Gastroesophageal sphincter (tissue), 4 donors: ENCODE measurements at regions not wholly inside any gene's neighbourhood (a gene's known extent, or its start where the extent isn't known, plus 50 kb on each side); places are given as distances from the start of the nearest gene placed in this dataset.

ENCODE experiments used
- ATAC-seq: fragments of 150-250 bp; one replicate; pipeline ENCODE4 v1.9.1; 2016; ENCODE audit warnings: mild to moderate bottlenecking, moderate library complexity
- H3K27ac ChIP-seq, 4 donors: fragments of 200-600 bp; sonication (generic) in 3 of 4; 1 replicate in 3 of 4; 2 replicates in 1 of 4; pipeline ENCODE4 v1.5.1; 2016 to 2019
- H3K27me3 ChIP-seq: fragments of 200-600 bp; sonication (generic); one replicate; pipeline ENCODE4 v1.5.1; 2019
- H3K36me3 ChIP-seq, 2 donors: fragments of 200-600 bp; sonication (generic); one replicate each; pipeline ENCODE4 v1.5.1; 2019; ENCODE audit warnings: control low read depth in 1 of 2
- H3K4me1 ChIP-seq, 3 donors: fragments of 200-600 bp; sonication (generic); 1 replicate in 2 of 3; 2 replicates in 1 of 3; pipeline ENCODE4 v1.5.1; 2016 to 2019; ENCODE audit warnings: control low read depth in 2 of 3
- H3K4me3 ChIP-seq, 2 donors: fragments of 200-600 bp; sonication (generic); one replicate each; pipeline ENCODE4 v1.5.1; 2019; ENCODE audit warnings: mild to moderate bottlenecking in 1 of 2, moderate library complexity in 1 of 2
- H3K9me3 ChIP-seq, 3 donors: fragments of 200-600 bp; sonication (generic); one replicate each; pipeline ENCODE4 v1.5.1; 2017 to 2019; ENCODE audit warnings: control low read depth in 2 of 3
- CTCF ChIP-seq, 4 experiments: fragments of 200-600 bp in 2 of 4; fragments of 450-650 bp in 2 of 4; sonication (generic) in 1 of 4; IDR thresholded peaks; one replicate each; pipeline ENCODE4 v1.5.1; 2017 to 2019; ENCODE audit warnings: antibody characterized with exemption in 4 of 4, mild to moderate bottlenecking in 2 of 4, moderate library complexity in 2 of 4
- EP300 ChIP-seq: sonication (generic); formaldehyde crosslinking; IDR thresholded peaks from one replicate; pipeline ENCODE4 v1.6.1; 2017; ENCODE audit warnings: antibody characterized with exemption, mild to moderate bottlenecking
- POLR2A ChIP-seq, 2 donors: fragments of 450-650 bp; IDR thresholded peaks; one replicate each; pipeline ENCODE4 v1.6.1; 2017; ENCODE audit warnings: antibody characterized with exemption in 2 of 2, mild to moderate bottlenecking in 2 of 2, moderate library complexity in 1 of 2
- POLR2AphosphoS5 ChIP-seq: sonication (generic); formaldehyde crosslinking; IDR thresholded peaks from one replicate; pipeline ENCODE4 v1.6.1; 2017; ENCODE audit warnings: antibody characterized with exemption
- WGBS, 2 donors: methylation state at CpG; one replicate each; pipeline ENCODE4 v1.1.5; 2018; ENCODE audit warnings: low coverage in 1 of 2; 5-methylcytosine and 5-hydroxymethylcytosine counted together

GRCh38 chr14:53646925-53647324, 309.7 kb downstream of the BMP4 start:
- Histone ChIP-seq H3K27ac (no peak overlapping the region), H3K27me3 (no peaks in the 10 kb centered on the region), H3K9me3 (no peaks in the 10 kb centered on the region), H3K4me3 (no peak overlapping the region), H3K36me3 (no peaks in the 10 kb centered on the region), H3K4me1 (no peaks in the 10 kb centered on the region)
- no peak for ATAC-seq
- TF ChIP-seq EP300 (no peak), CTCF (IDR thresholded peaks at IDR 0.05) (no peak), POLR2AphosphoS5 (no peak), POLR2A (IDR thresholded peaks at IDR 0.05) (no peak)

DNA sequence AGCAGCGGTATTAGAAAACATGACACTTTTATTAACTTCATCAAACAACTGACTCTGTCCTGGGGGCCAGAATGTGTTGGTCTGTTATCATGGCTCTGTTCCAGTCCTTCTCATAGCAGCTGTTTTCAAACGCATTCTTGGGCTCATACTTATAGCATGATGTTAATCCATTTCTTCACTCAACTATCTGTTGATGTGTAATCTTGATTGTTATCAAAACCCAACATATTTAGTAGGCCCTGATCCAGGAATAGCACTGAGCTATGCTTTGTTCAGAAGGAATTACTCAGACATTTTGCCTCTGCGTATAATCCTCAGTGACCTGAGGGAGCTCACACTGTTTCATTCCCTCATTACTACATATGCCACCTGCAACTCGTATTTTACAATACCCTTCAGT, 315.9 kb downstream of the BMP4 start:
- Histone ChIP-seq H3K4me1 (no peaks in the 10 kb centered on the region), H3K4me3 (no peak overlapping the region), H3K27ac (no peak overlapping the region), H3K27me3 (no peaks in the 10 kb centered on the region), H3K9me3 (no peaks in the 10 kb centered on the region), H3K36me3 (no peaks in the 10 kb centered on the region)
- 57 to 75% methylated on average over 1 to 4 of the region's 4 CpGs for WGBS, 2 donors
- TF ChIP-seq POLR2AphosphoS5, result no peak
- ATAC-seq, result no peak

GRCh38 chr14:53638966-53639365, 317.7 kb downstream of the BMP4 start:
- WGBS, 2 donors, result 75 to 83% methylated on average over 1 of the region's 1 CpG
- H3K36me3 ChIP-seq, result no peaks in the 10 kb centered on the region
- no peaks in the 10 kb centered on the region for H3K27me3 ChIP-seq
- TF ChIP-seq POLR2AphosphoS5 (no peak), CTCF (IDR thresholded peaks at IDR 0.05) (no peak), POLR2A (IDR thresholded peaks at IDR 0.05) (no peak), EP300 (no peak)
- no peaks in the 10 kb centered on the region for H3K9me3 ChIP-seq
- no peak overlapping the region for H3K4me3 ChIP-seq
- H3K4me1 ChIP-seq, result no peaks in the 10 kb centered on the region
- no peak overlapping the region for H3K27ac ChIP-seq
- ATAC-seq, result no peak

DNA sequence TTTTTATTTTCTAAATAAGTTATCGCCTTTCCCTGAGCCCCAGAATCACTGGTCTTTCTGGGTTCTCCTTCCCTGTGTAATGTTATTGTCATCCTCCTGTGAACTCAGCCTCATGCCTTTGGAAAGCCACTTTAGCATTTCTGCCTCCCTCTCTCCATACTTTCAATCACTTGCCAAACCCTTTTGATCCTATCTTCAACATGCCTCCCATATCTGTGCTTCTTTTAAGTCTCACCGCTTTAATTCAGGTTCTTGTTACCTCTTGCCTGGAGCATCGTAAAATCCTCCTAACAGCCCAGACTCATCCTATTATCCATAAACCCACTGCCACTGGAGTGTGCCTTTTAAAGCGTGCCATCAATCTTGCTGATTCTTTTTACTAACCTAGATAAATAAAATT, 321.8 kb downstream of the BMP4 start:
- TF ChIP-seq POLR2A (IDR thresholded peaks at IDR 0.05), result no peak
- no peak for ATAC-seq
- Histone ChIP-seq H3K27ac (no peak overlapping the region), H3K4me1 (peaks cover 0 to 8% (median 0%) of the 10 kb centered on the region in 3 donors), H3K27me3 (no peaks in the 10 kb centered on the region), H3K36me3 (no peaks in the 10 kb centered on the region), H3K9me3 (no peaks in the 10 kb centered on the region), H3K4me3 (no peak overlapping the region)
- 94 to 95% methylated on average over 4 of the region's 4 CpGs for whole genome bisulfite sequencing, 2 donors

GRCh38 chr14:53630336-53630735, 326.3 kb downstream of the BMP4 start:
- Histone ChIP-seq H3K27me3 (no peaks in the 10 kb centered on the region), H3K27ac (no peak overlapping the region), H3K4me3 (no peak overlapping the region), H3K4me1 (peaks cover 0 to 8% (median 0%) of the 10 kb centered on the region in 3 donors), H3K9me3 (no peaks in the 10 kb centered on the region), H3K36me3 (no peaks in the 10 kb centered on the region)
- ATAC-seq, result no peak
- WGBS, 2 donors, result 12 to 23% methylated on average over 5 of the region's 5 CpGs
- TF ChIP-seq POLR2A (IDR thresholded peaks at IDR 0.05) (no peak), POLR2AphosphoS5 (no peak), CTCF (IDR thresholded peaks at IDR 0.05) (no peak), EP300 (no peak)

DNA sequence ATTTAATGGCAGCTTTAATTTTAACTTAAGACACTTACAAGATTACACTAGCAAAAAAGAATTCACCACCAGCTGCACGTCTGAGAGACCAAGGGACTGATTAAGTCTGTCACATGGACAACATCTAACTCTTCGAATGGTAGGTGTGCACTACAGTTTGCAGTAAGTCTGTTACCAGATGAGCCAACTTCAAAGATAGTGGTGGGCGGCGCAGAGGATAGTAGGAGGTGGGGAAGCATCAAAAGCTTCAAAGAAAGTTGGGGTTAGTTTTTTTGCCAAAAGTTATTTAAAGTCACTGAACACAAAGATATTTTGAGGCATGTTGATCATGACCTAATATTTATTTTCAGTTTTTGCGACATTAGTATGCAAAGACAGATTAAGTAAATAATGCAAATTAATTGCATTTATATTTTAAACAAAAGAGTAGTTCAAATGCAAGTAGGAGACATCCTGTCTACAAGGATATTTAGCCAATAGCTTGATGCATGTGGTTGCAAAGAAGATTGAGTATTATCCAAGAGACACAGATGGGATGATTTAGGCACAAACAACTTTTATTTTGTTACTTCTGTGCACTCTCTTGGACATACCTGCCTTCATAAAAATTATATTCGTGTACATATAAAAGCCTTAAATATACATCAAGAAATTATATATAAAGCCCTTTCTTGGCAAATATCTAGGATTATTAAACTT, 327.7 kb downstream of the BMP4 start:
- H3K27ac ChIP-seq, result no peak overlapping the region
- H3K4me3 ChIP-seq, result no peak overlapping the region
- no peaks in the 10 kb centered on the region for H3K27me3 ChIP-seq
- ATAC-seq, result no peak
- peaks cover 0 to 8% (median 0%) of the 10 kb centered on the region in 3 donors for H3K4me1 ChIP-seq
- 32 to 47% methylated on average over 6 of the region's 6 CpGs for WGBS, 2 donors
- no peaks in the 10 kb centered on the region for H3K36me3 ChIP-seq
- no peak for TF ChIP-seq CTCF (IDR thresholded peaks at IDR 0.05)
- TF ChIP-seq POLR2AphosphoS5, result no peak
- TF ChIP-seq EP300, result no peak
- no peak for TF ChIP-seq POLR2A (IDR thresholded peaks at IDR 0.05)
- no peaks in the 10 kb centered on the region for H3K9me3 ChIP-seq
